ENCODE measurements at regions not wholly inside any gene's neighbourhood (a gene's known extent, or its start where the extent isn't known, plus 50 kb on each side); places are given as distances from the start of the nearest gene placed in this dataset.
"Not testable (repeated sequence)": the region's sequence is repeated elsewhere in the genome, so short reads cannot be mapped to it uniquely, and the experiment has no call there.

DNA sequence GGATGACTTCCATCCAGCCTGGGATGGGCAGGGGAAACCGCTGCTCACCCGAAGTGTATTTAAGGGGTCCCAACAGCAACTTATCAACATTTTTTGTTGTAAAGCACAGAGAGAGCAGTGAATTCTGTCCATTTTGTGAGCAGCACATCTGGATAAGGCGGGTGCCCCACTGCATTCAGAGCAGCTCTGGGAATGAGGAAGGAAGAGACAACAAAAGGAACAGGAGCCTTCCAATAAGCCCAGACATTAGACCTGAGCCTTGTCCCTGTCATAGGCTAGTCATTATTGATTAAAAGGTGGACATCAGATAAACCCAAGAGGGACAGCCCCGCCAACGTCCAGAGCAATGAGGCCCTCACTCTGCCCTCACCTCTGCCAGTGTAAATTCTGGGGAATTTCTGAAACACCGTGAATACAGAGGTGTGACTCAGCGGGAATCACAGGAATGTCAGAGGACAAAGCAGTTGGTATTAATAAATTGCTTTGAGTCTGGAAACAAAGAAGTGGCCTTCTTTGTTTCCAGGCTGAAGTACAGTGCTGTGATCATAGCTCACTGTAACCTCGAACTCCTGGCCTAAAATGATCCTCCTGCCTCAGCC is 78.2 kb upstream of the PLGLB2 start:
- TF ChIP-seq TCF7L2 (IDR thresholded peaks at IDR 0.05; ENCODE audit: borderline replicate concordance, extremely low read depth, insufficient read depth, insufficient read length); POLR2AphosphoS5 (IDR thresholded peaks at IDR 0.05; ENCODE audit: low read depth, low read length); EZH2phosphoT487 (IDR thresholded peaks at IDR 0.05; ENCODE audit: borderline replicate concordance): not testable (repeated sequence)
- TF ChIP-seq, protein P1, sequence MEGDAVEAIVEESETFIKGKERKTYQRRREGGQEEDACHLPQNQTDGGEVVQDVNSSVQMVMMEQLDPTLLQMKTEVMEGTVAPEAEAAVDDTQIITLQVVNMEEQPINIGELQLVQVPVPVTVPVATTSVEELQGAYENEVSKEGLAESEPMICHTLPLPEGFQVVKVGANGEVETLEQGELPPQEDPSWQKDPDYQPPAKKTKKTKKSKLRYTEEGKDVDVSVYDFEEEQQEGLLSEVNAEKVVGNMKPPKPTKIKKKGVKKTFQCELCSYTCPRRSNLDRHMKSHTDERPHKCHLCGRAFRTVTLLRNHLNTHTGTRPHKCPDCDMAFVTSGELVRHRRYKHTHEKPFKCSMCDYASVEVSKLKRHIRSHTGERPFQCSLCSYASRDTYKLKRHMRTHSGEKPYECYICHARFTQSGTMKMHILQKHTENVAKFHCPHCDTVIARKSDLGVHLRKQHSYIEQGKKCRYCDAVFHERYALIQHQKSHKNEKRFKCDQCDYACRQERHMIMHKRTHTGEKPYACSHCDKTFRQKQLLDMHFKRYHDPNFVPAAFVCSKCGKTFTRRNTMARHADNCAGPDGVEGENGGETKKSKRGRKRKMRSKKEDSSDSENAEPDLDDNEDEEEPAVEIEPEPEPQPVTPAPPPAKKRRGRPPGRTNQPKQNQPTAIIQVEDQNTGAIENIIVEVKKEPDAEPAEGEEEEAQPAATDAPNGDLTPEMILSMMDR (IDR thresholded peaks at IDR 0.05 in 2 of 3, conservative IDR thresholded peaks at IDR 0.05 in 1 of 3; ENCODE audit: borderline replicate concordance in 1 of 3, insufficient read depth in 1 of 3, low read depth in 2 of 3, low read length in 2 of 3) = not testable (repeated sequence)
- TF ChIP-seq JUND (IDR thresholded peaks at IDR 0.05) (peak; percentile 27; the same call in 1 of the 2 replicates), FOSL1 (IDR thresholded peaks at IDR 0.05; ENCODE audit: low read depth) (peak; percentile 48; the same call in 1 of the 2 replicates)
- TF ChIP-seq, protein P2, sequence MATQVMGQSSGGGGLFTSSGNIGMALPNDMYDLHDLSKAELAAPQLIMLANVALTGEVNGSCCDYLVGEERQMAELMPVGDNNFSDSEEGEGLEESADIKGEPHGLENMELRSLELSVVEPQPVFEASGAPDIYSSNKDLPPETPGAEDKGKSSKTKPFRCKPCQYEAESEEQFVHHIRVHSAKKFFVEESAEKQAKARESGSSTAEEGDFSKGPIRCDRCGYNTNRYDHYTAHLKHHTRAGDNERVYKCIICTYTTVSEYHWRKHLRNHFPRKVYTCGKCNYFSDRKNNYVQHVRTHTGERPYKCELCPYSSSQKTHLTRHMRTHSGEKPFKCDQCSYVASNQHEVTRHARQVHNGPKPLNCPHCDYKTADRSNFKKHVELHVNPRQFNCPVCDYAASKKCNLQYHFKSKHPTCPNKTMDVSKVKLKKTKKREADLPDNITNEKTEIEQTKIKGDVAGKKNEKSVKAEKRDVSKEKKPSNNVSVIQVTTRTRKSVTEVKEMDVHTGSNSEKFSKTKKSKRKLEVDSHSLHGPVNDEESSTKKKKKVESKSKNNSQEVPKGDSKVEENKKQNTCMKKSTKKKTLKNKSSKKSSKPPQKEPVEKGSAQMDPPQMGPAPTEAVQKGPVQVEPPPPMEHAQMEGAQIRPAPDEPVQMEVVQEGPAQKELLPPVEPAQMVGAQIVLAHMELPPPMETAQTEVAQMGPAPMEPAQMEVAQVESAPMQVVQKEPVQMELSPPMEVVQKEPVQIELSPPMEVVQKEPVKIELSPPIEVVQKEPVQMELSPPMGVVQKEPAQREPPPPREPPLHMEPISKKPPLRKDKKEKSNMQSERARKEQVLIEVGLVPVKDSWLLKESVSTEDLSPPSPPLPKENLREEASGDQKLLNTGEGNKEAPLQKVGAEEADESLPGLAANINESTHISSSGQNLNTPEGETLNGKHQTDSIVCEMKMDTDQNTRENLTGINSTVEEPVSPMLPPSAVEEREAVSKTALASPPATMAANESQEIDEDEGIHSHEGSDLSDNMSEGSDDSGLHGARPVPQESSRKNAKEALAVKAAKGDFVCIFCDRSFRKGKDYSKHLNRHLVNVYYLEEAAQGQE (IDR thresholded peaks at IDR 0.05; ENCODE audit: low read depth) = not testable (repeated sequence)
